ENCODE measurements at regions not wholly inside any gene's neighbourhood (a gene's known extent, or its start where the extent isn't known, plus 50 kb on each side); places are given as distances from the start of the nearest gene placed in this dataset.

DNA sequence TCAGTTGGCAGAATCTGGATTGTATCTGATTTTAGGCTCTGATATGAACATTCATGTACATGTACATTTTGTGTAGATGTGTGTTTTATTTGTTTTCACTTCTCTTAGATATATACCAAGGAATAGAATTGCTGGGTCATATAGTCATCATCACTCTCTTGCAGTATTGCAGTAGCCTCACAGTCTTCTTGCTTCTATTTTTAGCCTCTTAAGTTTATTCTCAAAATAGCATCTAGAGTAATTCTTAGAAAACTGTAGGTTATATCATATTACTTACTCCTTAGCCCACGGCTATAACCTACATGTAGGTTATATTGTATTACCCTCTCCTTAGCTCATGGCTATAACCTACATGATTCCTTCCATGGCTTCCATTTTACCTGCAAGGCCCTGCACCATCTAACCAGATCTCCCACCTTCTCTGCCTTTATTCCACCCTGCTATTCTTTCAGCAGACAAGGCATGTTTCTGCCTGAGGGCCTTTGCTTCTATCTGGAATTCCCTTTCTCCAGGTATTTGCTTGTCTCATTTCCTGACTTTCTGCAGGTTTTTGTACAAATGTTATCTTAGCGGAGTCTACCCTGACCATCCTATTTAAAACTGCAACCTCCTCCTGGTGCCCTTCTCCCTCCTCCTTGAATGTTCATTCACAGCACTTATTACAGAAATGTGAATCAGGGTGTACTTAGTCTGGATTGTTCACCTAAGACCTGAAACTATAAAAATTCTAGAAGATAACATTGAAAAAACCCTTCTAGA is 109.0 kb upstream of the ETV3 start:
- Histone ChIP-seq H3K79me2 (ENCODE audit: control insufficient read depth, insufficient read depth, low read length) (no peaks in the 10 kb centered on the region), H3K27ac (ENCODE audit: insufficient read depth, low read depth, low read length) (no peak overlapping the region), H3K36me3 (ENCODE audit: control insufficient read depth in 2 of 2, extremely low read depth in 1 of 2, insufficient read depth in 2 of 2, low read length in 2 of 2) (no peaks in the 10 kb centered on the region), H3K9ac (replicated peaks; ENCODE audit: extremely low read depth, insufficient read depth, low read length) (no peak overlapping the region), H3K4me3 (replicated peaks in 1 of 3; ENCODE audit: insufficient read depth in 1 of 3, low read depth in 1 of 3, low read length in 3 of 3) (no peak overlapping the region), H3K9me1 (replicated peaks; ENCODE audit: control insufficient read depth, extremely low read depth, insufficient read depth, low read length) (no peaks in the 10 kb centered on the region), H3K9me3 (replicated peaks; ENCODE audit: control insufficient read depth, insufficient read depth, low read length) (no peaks in the 10 kb centered on the region), H3K4me1 (ENCODE audit: control insufficient read depth, extremely low read depth, insufficient read depth, low read length) (no peaks in the 10 kb centered on the region), H3K27me3 (ENCODE audit: control insufficient read depth in 2 of 2, insufficient read depth in 2 of 2, low read length in 2 of 2) (no peaks in the 10 kb centered on the region), H2AFZ (ENCODE audit: low read depth, low read length) (no peak overlapping the region), H3K4me2 (ENCODE audit: insufficient read depth, low read length) (no peak overlapping the region), H4K20me1 (replicated peaks; ENCODE audit: control insufficient read depth, extremely low read depth, insufficient read depth, low read length) (no peaks in the 10 kb centered on the region)
- CTCF ChIA-PET: no interaction called here
- dilution Hi-C loops (cut with MboI; ENCODE audit: extremely low pct_ligation_motif_present, low sequenced_read_pairs) (no loop called here), intact Hi-C loops (cut with micrococcal nuclease) (no loop called here)
- TF ChIP-seq EZH2 (IDR thresholded peaks at IDR 0.05; ENCODE audit: borderline replicate concordance, low read depth, low read length, severe bottlenecking) (no peak), FOS (IDR thresholded peaks at IDR 0.05; ENCODE audit: borderline replicate concordance, insufficient read depth, low read length) (no peak), GATA2 (IDR thresholded peaks at IDR 0.05; ENCODE audit: insufficient read depth, insufficient read length, low read depth, low read length) (no peak)
- TF ChIP-seq, protein P1, sequence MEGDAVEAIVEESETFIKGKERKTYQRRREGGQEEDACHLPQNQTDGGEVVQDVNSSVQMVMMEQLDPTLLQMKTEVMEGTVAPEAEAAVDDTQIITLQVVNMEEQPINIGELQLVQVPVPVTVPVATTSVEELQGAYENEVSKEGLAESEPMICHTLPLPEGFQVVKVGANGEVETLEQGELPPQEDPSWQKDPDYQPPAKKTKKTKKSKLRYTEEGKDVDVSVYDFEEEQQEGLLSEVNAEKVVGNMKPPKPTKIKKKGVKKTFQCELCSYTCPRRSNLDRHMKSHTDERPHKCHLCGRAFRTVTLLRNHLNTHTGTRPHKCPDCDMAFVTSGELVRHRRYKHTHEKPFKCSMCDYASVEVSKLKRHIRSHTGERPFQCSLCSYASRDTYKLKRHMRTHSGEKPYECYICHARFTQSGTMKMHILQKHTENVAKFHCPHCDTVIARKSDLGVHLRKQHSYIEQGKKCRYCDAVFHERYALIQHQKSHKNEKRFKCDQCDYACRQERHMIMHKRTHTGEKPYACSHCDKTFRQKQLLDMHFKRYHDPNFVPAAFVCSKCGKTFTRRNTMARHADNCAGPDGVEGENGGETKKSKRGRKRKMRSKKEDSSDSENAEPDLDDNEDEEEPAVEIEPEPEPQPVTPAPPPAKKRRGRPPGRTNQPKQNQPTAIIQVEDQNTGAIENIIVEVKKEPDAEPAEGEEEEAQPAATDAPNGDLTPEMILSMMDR (IDR thresholded peaks at IDR 0.05; ENCODE audit: extremely low read depth in 1 of 2, insufficient read depth in 1 of 2, low read depth in 1 of 2, low read length in 2 of 2): no peak
- DNase-seq (ENCODE audit: low read depth, low spot score): no peak
- POLR2A ChIA-PET: no interaction called here
- BruUV-seq (replicated peaks): no TSS peak
- no peak for FAIRE-seq

- BruUV-seq (replicated peaks): no TSS peak
- H4K20me1 ChIP-seq (replicated peaks; ENCODE audit: control insufficient read depth, extremely low read depth, insufficient read depth, low read length): no peaks in the 10 kb centered on the region
- no peak overlapping the region for H3K4me2 ChIP-seq (ENCODE audit: insufficient read depth, low read length)
- intact Hi-C loops (cut with micrococcal nuclease): no loop called here
- POLR2A ChIA-PET: no interaction called here
- CTCF ChIA-PET: no interaction called here
- DNase-seq (ENCODE audit: low read depth, low spot score) (no peak), FAIRE-seq (no peak)
- no peaks in the 10 kb centered on the region for H3K36me3 ChIP-seq (ENCODE audit: control insufficient read depth in 2 of 2, extremely low read depth in 1 of 2, insufficient read depth in 2 of 2, low read length in 2 of 2)
- no peaks in the 10 kb centered on the region for H3K9me1 ChIP-seq (replicated peaks; ENCODE audit: control insufficient read depth, extremely low read depth, insufficient read depth, low read length)
- no peak overlapping the region for H3K4me3 ChIP-seq (replicated peaks in 1 of 3; ENCODE audit: insufficient read depth in 1 of 3, low read depth in 1 of 3, low read length in 3 of 3)
- H3K9me3 ChIP-seq (replicated peaks; ENCODE audit: control insufficient read depth, insufficient read depth, low read length): no peaks in the 10 kb centered on the region
- H3K27ac ChIP-seq (ENCODE audit: insufficient read depth, low read depth, low read length): no peak overlapping the region
- no peak overlapping the region for H2AFZ ChIP-seq (ENCODE audit: low read depth, low read length)
- dilution Hi-C loops (cut with MboI; ENCODE audit: extremely low pct_ligation_motif_present, low sequenced_read_pairs): no loop called here
- no peak for TF ChIP-seq POLR2AphosphoS5 (IDR thresholded peaks at IDR 0.05; ENCODE audit: insufficient read depth, low read depth, low read length)
- TF ChIP-seq MAX (IDR thresholded peaks at IDR 0.05; ENCODE audit: insufficient read depth, insufficient read length): no peak
- no peak for TF ChIP-seq MYC (IDR thresholded peaks at IDR 0.05; ENCODE audit: low read depth, low read length)
- TF ChIP-seq EZH2 (IDR thresholded peaks at IDR 0.05; ENCODE audit: borderline replicate concordance, low read depth, low read length, severe bottlenecking): no peak
- TF ChIP-seq, protein P1 (IDR thresholded peaks at IDR 0.05; ENCODE audit: extremely low read depth in 1 of 2, insufficient read depth in 1 of 2, low read depth in 1 of 2, low read length in 2 of 2): no peak
- TF ChIP-seq GATA2 (IDR thresholded peaks at IDR 0.05; ENCODE audit: insufficient read depth, insufficient read length, low read depth, low read length): no peak
- no peak for TF ChIP-seq JUN (IDR thresholded peaks at IDR 0.05; ENCODE audit: borderline replicate concordance, insufficient read depth, insufficient read length, low read depth)
- no peak for TF ChIP-seq POLR2A (IDR thresholded peaks at IDR 0.05; ENCODE audit: low read depth, low read length)
- no peak for TF ChIP-seq FOS (IDR thresholded peaks at IDR 0.05; ENCODE audit: borderline replicate concordance, insufficient read depth, low read length)
- no peaks in the 10 kb centered on the region for H3K4me1 ChIP-seq (ENCODE audit: control insufficient read depth, extremely low read depth, insufficient read depth, low read length)
- no peaks in the 10 kb centered on the region for H3K27me3 ChIP-seq (ENCODE audit: control insufficient read depth in 2 of 2, insufficient read depth in 2 of 2, low read length in 2 of 2)
- H3K9ac ChIP-seq (replicated peaks; ENCODE audit: extremely low read depth, insufficient read depth, low read length): no peak overlapping the region
- no peaks in the 10 kb centered on the region for H3K79me2 ChIP-seq (ENCODE audit: control insufficient read depth, insufficient read depth, low read length)
Observed at GRCh38 chr1:157245823-157246222, 107.6 kb upstream of the ETV3 start.

All from endothelial cell of umbilical vein (primary cell).